ENCODE measurements at regions not wholly inside any gene's neighbourhood (a gene's known extent, or its start where the extent isn't known, plus 50 kb on each side); places are given as distances from the start of the nearest gene placed in this dataset.

GRCh38 chr18:29644276-29644675 is 1398.3 kb downstream of the DSC3 start:
- TF ChIP-seq CTCF (IDR thresholded peaks at IDR 0.05): no peak
- no peak for TF ChIP-seq EZH2 (IDR thresholded peaks at IDR 0.05; ENCODE audit: borderline replicate concordance, insufficient read depth, low read depth, low read length, poor library complexity, severe bottlenecking)

All from B cell (primary cell).